T-cell (primary cell): ENCODE measurements at regions not wholly inside any gene's neighbourhood (a gene's known extent, or its start where the extent isn't known, plus 50 kb on each side); places are given as distances from the start of the nearest gene placed in this dataset.
A peak's percentile ranks its signal among the peaks of the same experiment; 100 is the strongest.
"Not testable (repeated sequence)": the region's sequence is repeated elsewhere in the genome, so short reads cannot be mapped to it uniquely, and the experiment has no call there.

Experiments
- ATAC-seq, 4 experiments: fragments of 200-7000 bp in 3 of 4; fragments of 150-1000 bp in 1 of 4; cut with Tn5 transposase; replicated peaks in 1 of 4; 1 replicate in 3 of 4; 2 replicates in 1 of 4; pipeline ENCODE4 v1.10.0; 2021; ENCODE audit warnings: moderate library complexity in 3 of 4, mild to moderate bottlenecking in 2 of 4, moderate number of reproducible peaks in 1 of 4
- CTCF ChIA-PET, 2 donors: fragments of 300-600 bp; sonication (Branson Sonifier 250); formaldehyde crosslinking; loops; one replicate each; lab custom pipeline; 2022; ENCODE audit warnings: antibody characterized with exemption in 2 of 2; lab: Charles Lee
- POLR2A ChIA-PET, 2 donors: fragments of 300-600 bp; sonication (Branson Sonifier 250); formaldehyde crosslinking; loops; one replicate each; lab custom pipeline; 2022; ENCODE audit warnings: antibody characterized with exemption in 2 of 2; lab: Charles Lee
- DNase-seq, 35 experiments: peaks; one replicate each; pipeline versions ENCODE4 v3.0.0 to v3.0.0-alpha.2; 2013 to 2023
- H3K27ac ChIP-seq: one replicate; pipeline ENCODE4 v1.5.1; 2013; ENCODE audit warnings: low read length
- H3K27me3 ChIP-seq, 2 experiments: replicated peaks in 1 of 2; 1 replicate in 1 of 2; 2 replicates in 1 of 2; pipeline versions ENCODE4 v1.6.1 to v1.7.0; 2013; ENCODE audit warnings: low read length in 1 of 2, mixed read lengths in 1 of 2; ENCODE audit not compliant: control insufficient read depth in 2 of 2, insufficient read depth in 2 of 2; ENCODE audit errors: extremely low read depth in 1 of 2
- H3K36me3 ChIP-seq, 2 donors: 1 replicate in 1 of 2; 2 replicates in 1 of 2; pipeline versions ENCODE4 v1.6.1 to v1.7.0; 2013; ENCODE audit warnings: low read length in 1 of 2; ENCODE audit not compliant: control insufficient read depth in 2 of 2, insufficient read depth in 1 of 2; ENCODE audit errors: extremely low read depth in 1 of 2
- H3K4me1 ChIP-seq, 2 experiments: 1 replicate in 1 of 2; 2 replicates in 1 of 2; pipeline versions ENCODE4 v1.6.1 to v1.7.0; 2013; ENCODE audit warnings: low read length in 2 of 2, mixed read lengths in 1 of 2; ENCODE audit not compliant: insufficient read depth in 2 of 2, control insufficient read depth in 1 of 2; ENCODE audit errors: extremely low read depth in 1 of 2
- H3K4me3 ChIP-seq, 2 donors: 1 replicate in 1 of 2; 2 replicates in 1 of 2; pipeline versions ENCODE4 v1.5.1 to v1.7.0; 2013; ENCODE audit warnings: mild to moderate bottlenecking in 2 of 2, low read length in 1 of 2, moderate library complexity in 1 of 2; ENCODE audit not compliant: control insufficient read depth in 1 of 2; ENCODE audit errors: extremely low read depth in 1 of 2
- H3K9me3 ChIP-seq: 2 replicates; pipeline ENCODE4 v1.7.0; 2013
- H3K27ac Mint-ChIP-seq, 2 donors: one replicate each; pipeline ENCODE4 v1.8.0; 2020 to 2021; ENCODE audit warnings: mild to moderate bottlenecking in 2 of 2, mixed read lengths in 2 of 2
- H3K27me3 Mint-ChIP-seq, 2 donors: one replicate each; pipeline ENCODE4 v1.8.0; 2021 to 2022; ENCODE audit warnings: mixed read lengths in 2 of 2
- H3K36me3 Mint-ChIP-seq: one replicate; pipeline ENCODE4 v1.8.0; 2021; ENCODE audit warnings: mixed read lengths
- H3K4me1 Mint-ChIP-seq, 3 donors: one replicate each; pipeline ENCODE4 v1.8.0; 2020 to 2022; ENCODE audit warnings: mixed read lengths in 3 of 3, mild to moderate bottlenecking in 1 of 3
- H3K4me3 Mint-ChIP-seq, 3 donors: one replicate each; pipeline ENCODE4 v1.8.0; 2020 to 2022; ENCODE audit warnings: mild to moderate bottlenecking in 3 of 3, mixed read lengths in 3 of 3, moderate library complexity in 3 of 3
- H3K9me3 Mint-ChIP-seq, 3 donors: one replicate each; pipeline ENCODE4 v1.8.0; 2020 to 2022; ENCODE audit warnings: mixed read lengths in 3 of 3
- WGBS: methylation state at CpG from one replicate; pipeline ENCODE4 v1.1.5; 2013; ENCODE audit warnings: missing lambda C conversion rate; ENCODE audit not compliant: insufficient coverage; 5-methylcytosine and 5-hydroxymethylcytosine counted together

GRCh38 chr6:166788846-166789529, 161.9 kb upstream of the RPS6KA2 start:
- H3K4me3 ChIP-seq, H3K9me3 Mint-ChIP-seq, H3K4me1 Mint-ChIP-seq, H3K4me3 Mint-ChIP-seq, H3K27ac Mint-ChIP-seq, H3K36me3 ChIP-seq, H3K4me1 ChIP-seq, DNase-seq, H3K27ac ChIP-seq, H3K27me3 ChIP-seq, H3K36me3 Mint-ChIP-seq, H3K9me3 ChIP-seq, ATAC-seq, POLR2A ChIA-PET, H3K27me3 Mint-ChIP-seq: not testable (repeated sequence)
- CTCF ChIA-PET = interaction anchor here (2.9 to 3.2 kb wide), 2 partner anchors 200 kb away, joined by 21 to 38 read pairs; no protein-coding TSS in a partner anchor
- 97% methylated on average over 12 of the region's 22 CpGs for WGBS

- Mint-ChIP-seq H3K4me3 (no peak overlapping the region), H3K36me3 (no peaks in the 10 kb centered on the region), H3K4me1 (no peaks in the 10 kb centered on the region), H3K9me3 (peaks cover 0 to 3% (median 0%) of the 10 kb centered on the region in 3 donors), H3K27ac (no peak overlapping the region), H3K27me3 (peaks cover 0 to 5% of the 10 kb centered on the region in 2 donors)
- H3K27me3 ChIP-seq = no peaks in the 10 kb centered on the region
- no peaks in the 10 kb centered on the region for H3K36me3 ChIP-seq
- H3K4me3 ChIP-seq = no peak overlapping the region
- CTCF ChIA-PET = interaction anchor here (0.6 to 3.2 kb wide), 9 partner anchors 77 to 355 kb away, joined by 3 to 38 read pairs (median 5); partner anchors contain the start of gene CEP43 (in 1 of the 2)
- peak in 6 of 35 experiments; percentile 3 to 79 (median 19) for DNase-seq
- WGBS = no CpG with 5 or more reads among the region's 3 CpGs
- ATAC-seq = peak in 2 of 4 experiments; percentile 46 to 61
- H3K9me3 ChIP-seq = no peaks in the 10 kb centered on the region
- no peak overlapping the region for H3K27ac ChIP-seq
- POLR2A ChIA-PET = interaction anchor here in 1 of 2 donors (0.6 kb wide), 1 partner anchor 203 kb away, joined by 4 read pairs; no protein-coding TSS in a partner anchor
- no peaks in the 10 kb centered on the region for H3K4me1 ChIP-seq
Observed at GRCh38 chr6:166786704-166787293, 159.7 kb upstream of the RPS6KA2 start.

- ChIA-PET POLR2A (no interaction called here), CTCF (interaction anchor here in 1 of 2 donors (1.0 to 1.8 kb wide), 2 partner anchors 14 to 204 kb away, joined by 3 to 11 read pairs; no protein-coding TSS in a partner anchor)
- H3K27me3 Mint-ChIP-seq = no peaks in the 10 kb centered on the region
- H3K4me1 Mint-ChIP-seq = no peaks in the 10 kb centered on the region
- H3K36me3 Mint-ChIP-seq = no peaks in the 10 kb centered on the region
- DNase-seq = no peak
- H3K9me3 Mint-ChIP-seq = no peaks in the 10 kb centered on the region
- H3K9me3 ChIP-seq = no peaks in the 10 kb centered on the region
- no peak for ATAC-seq
- H3K27ac ChIP-seq = no peak overlapping the region
- no peak overlapping the region for H3K4me3 ChIP-seq
- no peaks in the 10 kb centered on the region for H3K4me1 ChIP-seq
- H3K27me3 ChIP-seq = no peaks in the 10 kb centered on the region
- WGBS = 100% methylated on average over 2 of the region's 6 CpGs
- no peak overlapping the region for H3K4me3 Mint-ChIP-seq
- no peak overlapping the region for H3K27ac Mint-ChIP-seq
- no peaks in the 10 kb centered on the region for H3K36me3 ChIP-seq
Observed at GRCh38 chr6:166785131-166785530, 158.1 kb upstream of the RPS6KA2 start.

- no peaks in the 10 kb centered on the region for H3K36me3 ChIP-seq
- no peak overlapping the region for H3K4me3 ChIP-seq
- Mint-ChIP-seq H3K27ac (no peak overlapping the region), H3K27me3 (no peaks in the 10 kb centered on the region), H3K4me3 (no peak overlapping the region), H3K36me3 (no peaks in the 10 kb centered on the region), H3K9me3 (no peaks in the 10 kb centered on the region), H3K4me1 (no peaks in the 10 kb centered on the region)
- 79% methylated on average over 3 of the region's 7 CpGs for WGBS
- ChIA-PET POLR2A (no interaction called here), CTCF (interaction anchor here in 1 of 2 donors (1.0 to 1.8 kb wide), 2 partner anchors 14 to 204 kb away, joined by 3 to 11 read pairs; no protein-coding TSS in a partner anchor)
- no peaks in the 10 kb centered on the region for H3K9me3 ChIP-seq
- ATAC-seq (no peak), DNase-seq (no peak)
- H3K27ac ChIP-seq = no peak overlapping the region
- no peaks in the 10 kb centered on the region for H3K4me1 ChIP-seq
- no peaks in the 10 kb centered on the region for H3K27me3 ChIP-seq
Observed at GRCh38 chr6:166784691-166785090, 157.6 kb upstream of the RPS6KA2 start.

GRCh38 chr6:166782520-166782919, 155.5 kb upstream of the RPS6KA2 start:
- ChIA-PET CTCF (interaction anchor here (0.6 to 1.4 kb wide), 3 partner anchors 19 to 359 kb away, joined by 3 to 6 read pairs (median 3); no protein-coding TSS in a partner anchor), POLR2A (no interaction called here)
- DNase-seq (no peak), ATAC-seq (no peak)
- Histone ChIP-seq H3K4me3 (no peak overlapping the region), H3K9me3 (no peaks in the 10 kb centered on the region), H3K27ac (no peak overlapping the region), H3K4me1 (no peaks in the 10 kb centered on the region), H3K36me3 (no peaks in the 10 kb centered on the region), H3K27me3 (no peaks in the 10 kb centered on the region)
- no peaks in the 10 kb centered on the region for H3K9me3 Mint-ChIP-seq
- no peaks in the 10 kb centered on the region for H3K4me1 Mint-ChIP-seq
- no peak overlapping the region for H3K4me3 Mint-ChIP-seq
- H3K27ac Mint-ChIP-seq = no peak overlapping the region
- H3K36me3 Mint-ChIP-seq = no peaks in the 10 kb centered on the region
- no peaks in the 10 kb centered on the region for H3K27me3 Mint-ChIP-seq
- 75% methylated on average over 9 of the region's 10 CpGs for WGBS

GRCh38 chr6:166781331-166781730, 154.3 kb upstream of the RPS6KA2 start:
- Histone ChIP-seq H3K4me1 (no peaks in the 10 kb centered on the region), H3K27ac (no peak overlapping the region), H3K4me3 (no peak overlapping the region), H3K9me3 (no peaks in the 10 kb centered on the region), H3K27me3 (no peaks in the 10 kb centered on the region), H3K36me3 (no peaks in the 10 kb centered on the region)
- H3K4me3 Mint-ChIP-seq = no peak overlapping the region
- POLR2A ChIA-PET = no interaction called here
- H3K4me1 Mint-ChIP-seq = no peaks in the 10 kb centered on the region
- no peak for ATAC-seq
- 87% methylated on average over 6 of the region's 6 CpGs for WGBS
- H3K27me3 Mint-ChIP-seq = peaks cover 0 to 4% of the 10 kb centered on the region in 2 donors
- CTCF ChIA-PET = no interaction called here
- H3K9me3 Mint-ChIP-seq = no peaks in the 10 kb centered on the region
- no peaks in the 10 kb centered on the region for H3K36me3 Mint-ChIP-seq
- DNase-seq = no peak
- no peak overlapping the region for H3K27ac Mint-ChIP-seq
